Caco-2 (cell line): ENCODE measurements at regions not wholly inside any gene's neighbourhood (a gene's known extent, or its start where the extent isn't known, plus 50 kb on each side); places are given as distances from the start of the nearest gene placed in this dataset.

Experiments used
- BruUV-seq: library from RNA; stranded (reverse); fragments of 400-500 nt; replicated peaks from 2 replicates; lab custom pipeline; 2021; lab: Mats Ljungman, UMichigan
- CTCF ChIA-PET: fragments of 300-600 bp; sonication (Branson Sonifier 250); formaldehyde crosslinking; loops from one replicate; lab custom pipeline; 2022; ENCODE audit warnings: antibody characterized with exemption; lab: Charles Lee
- POLR2A ChIA-PET: fragments of 300-600 bp; sonication (Branson Sonifier 250); formaldehyde crosslinking; loops from one replicate; lab custom pipeline; 2022; ENCODE audit warnings: antibody characterized with exemption; lab: Charles Lee
- DNase-seq, 2 experiments: peaks; one replicate each; pipeline versions ENCODE4 v3.0.0 to v3.0.0-alpha.2; 2020 to 2022
- H3K27me3 ChIP-seq: replicated peaks from 2 replicates; pipeline ENCODE4 v1.6.0; 2011; ENCODE audit warnings: low read length; ENCODE audit not compliant: control insufficient read depth, insufficient read depth
- H3K36me3 ChIP-seq: 2 replicates; pipeline ENCODE4 v1.5.1; 2011; ENCODE audit warnings: low read length; ENCODE audit not compliant: control insufficient read depth, insufficient read depth
- H3K4me1 ChIP-seq: fragments of 250-450 bp; sonication (Bioruptor Pico); 2 replicates; pipeline ENCODE4 v1.5.1; 2020; ENCODE audit warnings: mild to moderate bottlenecking
- H3K4me3 ChIP-seq: 2 replicates; pipeline ENCODE4 v1.5.1; 2011; ENCODE audit warnings: low read depth, mild to moderate bottlenecking, control low read depth, low read length
- H3K9me3 ChIP-seq: fragments of 250-450 bp; sonication (Bioruptor Pico); 2 replicates; pipeline ENCODE4 v1.5.1; 2020; ENCODE audit warnings: mild to moderate bottlenecking, moderate library complexity
- H3K27ac Mint-ChIP-seq: one replicate; pipeline ENCODE4 v1.8.0; 2022; ENCODE audit warnings: mixed read lengths; ENCODE audit not compliant: unreplicated experiment
- H3K27me3 Mint-ChIP-seq: one replicate; pipeline ENCODE4 v1.8.0; 2022; ENCODE audit warnings: mixed read lengths; ENCODE audit not compliant: insufficient read depth, unreplicated experiment
- H3K36me3 Mint-ChIP-seq: one replicate; pipeline ENCODE4 v1.8.0; 2022; ENCODE audit warnings: mild to moderate bottlenecking, mixed read lengths; ENCODE audit not compliant: insufficient read depth, unreplicated experiment
- H3K4me1 Mint-ChIP-seq: one replicate; pipeline ENCODE4 v1.8.0; 2022; ENCODE audit warnings: low read depth, mixed read lengths; ENCODE audit not compliant: unreplicated experiment
- H3K4me3 Mint-ChIP-seq: one replicate; pipeline ENCODE4 v1.8.0; 2022; ENCODE audit warnings: mild to moderate bottlenecking, moderate library complexity, mixed read lengths; ENCODE audit not compliant: unreplicated experiment
- H3K9me3 Mint-ChIP-seq: one replicate; pipeline ENCODE4 v1.8.0; 2022; ENCODE audit warnings: mixed read lengths; ENCODE audit not compliant: unreplicated experiment
- intact Hi-C: fragments of 100-400 bp; cut with micrococcal nuclease; formaldehyde crosslinking; loops from one replicate; pipeline ENCODE4 v1.10.0; 2022; ENCODE audit not compliant: unreplicated experiment
- TF ChIP-seq, protein P1 (sequence below), 2 experiments: fragments of 200-600 bp in 1 of 2; IDR thresholded peaks; 1 replicate in 1 of 2; 2 replicates in 1 of 2; pipeline versions ENCODE4 v1.5.1 to v1.8.0; 2011 to 2022; ENCODE audit warnings: antibody characterized with exemption in 1 of 2, control low read depth in 1 of 2, inconsistent platforms in 1 of 2, low read depth in 1 of 2, low read length in 1 of 2, mild to moderate bottlenecking in 1 of 2, moderate library complexity in 1 of 2; ENCODE audit not compliant: insufficient read depth in 1 of 2, severe bottlenecking in 1 of 2, unreplicated experiment in 1 of 2

DNA sequence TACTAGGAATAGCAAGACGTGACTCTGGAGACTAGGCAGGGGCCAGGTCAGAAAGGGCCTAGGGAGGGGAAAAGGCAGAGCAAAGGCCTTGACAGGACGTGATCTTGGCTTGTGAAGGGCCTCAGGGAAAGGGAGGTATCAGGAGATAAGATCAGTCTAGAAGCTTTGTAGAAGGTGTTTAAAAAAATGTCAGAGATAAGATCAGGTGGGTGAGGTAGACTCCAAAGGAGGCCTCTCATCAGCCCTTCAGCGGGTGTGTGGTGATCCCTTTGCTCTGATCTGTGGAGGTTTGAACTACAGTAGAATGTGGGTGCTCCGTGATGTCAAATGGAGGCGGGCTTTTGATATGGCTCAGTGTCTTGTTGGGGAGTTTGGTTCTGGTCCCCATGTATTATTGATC lies 78.8 kb upstream of the PRPS1 start:
- H3K27me3 Mint-ChIP-seq, result peaks cover 7% of the 10 kb centered on the region

DNA sequence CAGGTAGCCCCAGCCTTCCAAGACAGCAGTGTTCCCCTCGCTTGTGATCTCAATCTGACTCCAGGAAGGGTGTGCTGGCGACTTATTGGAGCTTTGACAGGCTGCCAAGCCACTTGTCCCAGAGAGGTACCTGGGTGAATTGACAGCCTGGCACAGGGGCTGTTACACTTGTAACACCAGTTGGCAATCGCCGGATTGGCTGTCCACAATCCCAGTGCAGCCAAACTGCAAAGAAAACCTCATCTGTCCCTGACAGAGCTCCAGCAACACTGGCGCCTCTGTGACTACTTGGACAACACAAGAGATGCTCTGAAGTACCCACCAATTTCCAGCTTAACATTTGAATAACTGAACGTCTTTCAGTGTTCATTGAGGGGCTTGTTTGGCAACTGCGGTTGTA lies 76.8 kb upstream of the PRPS1 start:
- ChIA-PET POLR2A (interaction anchor here (0.5 kb wide), 1 partner anchor 20 kb away, joined by 4 read pairs; no protein-coding TSS in a partner anchor), CTCF (no interaction called here)
- intact Hi-C loops, result no loop called here
- Histone ChIP-seq H3K4me1 (0 out of 2 replicates have a peak, but pooled peaks cover 5% of the 10 kb centered on the region), H3K36me3 (no peaks in the 10 kb centered on the region), H3K27me3 (no peaks in the 10 kb centered on the region; the same call in 1 of the 2 replicates), H3K9me3 (no peaks in the 10 kb centered on the region), H3K4me3 (no peak overlapping the region)
- Mint-ChIP-seq H3K27me3 (peaks cover 14% of the 10 kb centered on the region), H3K27ac (no peak overlapping the region), H3K4me1 (peaks cover 12% of the 10 kb centered on the region), H3K4me3 (no peak overlapping the region), H3K9me3 (no peaks in the 10 kb centered on the region), H3K36me3 (no peaks in the 10 kb centered on the region)
- TF ChIP-seq, protein P1, sequence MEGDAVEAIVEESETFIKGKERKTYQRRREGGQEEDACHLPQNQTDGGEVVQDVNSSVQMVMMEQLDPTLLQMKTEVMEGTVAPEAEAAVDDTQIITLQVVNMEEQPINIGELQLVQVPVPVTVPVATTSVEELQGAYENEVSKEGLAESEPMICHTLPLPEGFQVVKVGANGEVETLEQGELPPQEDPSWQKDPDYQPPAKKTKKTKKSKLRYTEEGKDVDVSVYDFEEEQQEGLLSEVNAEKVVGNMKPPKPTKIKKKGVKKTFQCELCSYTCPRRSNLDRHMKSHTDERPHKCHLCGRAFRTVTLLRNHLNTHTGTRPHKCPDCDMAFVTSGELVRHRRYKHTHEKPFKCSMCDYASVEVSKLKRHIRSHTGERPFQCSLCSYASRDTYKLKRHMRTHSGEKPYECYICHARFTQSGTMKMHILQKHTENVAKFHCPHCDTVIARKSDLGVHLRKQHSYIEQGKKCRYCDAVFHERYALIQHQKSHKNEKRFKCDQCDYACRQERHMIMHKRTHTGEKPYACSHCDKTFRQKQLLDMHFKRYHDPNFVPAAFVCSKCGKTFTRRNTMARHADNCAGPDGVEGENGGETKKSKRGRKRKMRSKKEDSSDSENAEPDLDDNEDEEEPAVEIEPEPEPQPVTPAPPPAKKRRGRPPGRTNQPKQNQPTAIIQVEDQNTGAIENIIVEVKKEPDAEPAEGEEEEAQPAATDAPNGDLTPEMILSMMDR (IDR thresholded peaks at IDR 0.05; ENCODE audit: insufficient read depth in 1 of 2, low read depth in 1 of 2, low read length in 1 of 2, severe bottlenecking in 1 of 2, unreplicated experiment in 1 of 2), result no peak
- no peak for DNase-seq
- BruUV-seq, result no TSS peak

More for the DNA sequence above, 78.8 kb upstream of the PRPS1 start:
- TF ChIP-seq, protein P1 (IDR thresholded peaks at IDR 0.05; ENCODE audit: insufficient read depth in 1 of 2, low read depth in 1 of 2, low read length in 1 of 2, severe bottlenecking in 1 of 2, unreplicated experiment in 1 of 2), result no peak
- CTCF ChIA-PET, result no interaction called here
- H3K9me3 ChIP-seq, result no peaks in the 10 kb centered on the region
- no peak overlapping the region for H3K4me3 ChIP-seq
- H3K36me3 ChIP-seq, result no peaks in the 10 kb centered on the region
- H3K27me3 ChIP-seq, result no peaks in the 10 kb centered on the region; the same call in 1 of the 2 replicates
- Mint-ChIP-seq H3K4me3 (no peak overlapping the region), H3K27ac (no peak overlapping the region), H3K36me3 (no peaks in the 10 kb centered on the region), H3K4me1 (peaks cover 12% of the 10 kb centered on the region), H3K9me3 (no peaks in the 10 kb centered on the region)
- 0 out of 2 replicates have a peak, but pooled peaks cover 5% of the 10 kb centered on the region for H3K4me1 ChIP-seq
- intact Hi-C loops, result no loop called here
- POLR2A ChIA-PET, result no interaction called here
- no TSS peak for BruUV-seq
- DNase-seq, result peak in 1 of 2 experiments; percentile 1

DNA sequence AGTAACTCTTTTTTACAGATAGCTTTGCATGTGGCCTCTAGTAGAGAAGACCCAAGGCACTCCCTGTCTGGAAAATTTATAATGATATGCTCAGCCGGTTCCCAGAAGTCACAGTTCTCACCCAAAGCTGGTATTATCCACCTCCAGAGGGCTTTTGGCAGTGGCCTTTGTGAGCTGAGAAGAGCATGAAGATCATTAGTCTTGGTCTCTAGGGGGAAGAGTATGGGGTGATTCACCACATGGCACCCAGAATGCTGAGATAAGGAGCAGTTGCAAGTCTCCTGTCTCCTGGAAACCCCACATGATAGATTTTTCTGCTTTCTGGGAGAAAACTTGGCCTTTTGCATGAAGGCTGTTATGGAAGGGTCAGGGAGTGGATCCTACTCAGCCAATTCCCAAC lies 75.4 kb upstream of the PRPS1 start:
- H3K4me3 ChIP-seq, result no peak overlapping the region
- H3K36me3 ChIP-seq, result no peaks in the 10 kb centered on the region
- 0 out of 2 replicates have a peak, but pooled peaks cover 5% of the 10 kb centered on the region for H3K4me1 ChIP-seq
- CTCF ChIA-PET, result no interaction called here
- no TSS peak for BruUV-seq
- Mint-ChIP-seq H3K4me3 (no peak overlapping the region), H3K36me3 (no peaks in the 10 kb centered on the region), H3K27ac (no peak overlapping the region), H3K9me3 (no peaks in the 10 kb centered on the region), H3K27me3 (peaks cover 7% of the 10 kb centered on the region), H3K4me1 (peaks cover 12% of the 10 kb centered on the region)
- TF ChIP-seq, protein P1 (IDR thresholded peaks at IDR 0.05; ENCODE audit: insufficient read depth in 1 of 2, low read depth in 1 of 2, low read length in 1 of 2, severe bottlenecking in 1 of 2, unreplicated experiment in 1 of 2), result no peak
- POLR2A ChIA-PET, result no interaction called here
- intact Hi-C loops, result no loop called here
- no peak for DNase-seq
- no peaks in the 10 kb centered on the region; the same call in 1 of the 2 replicates for H3K27me3 ChIP-seq
- H3K9me3 ChIP-seq, result no peaks in the 10 kb centered on the region
